ENCODE measurements at regions not wholly inside any gene's neighbourhood (a gene's known extent, or its start where the extent isn't known, plus 50 kb on each side); places are given as distances from the start of the nearest gene placed in this dataset.

DNA sequence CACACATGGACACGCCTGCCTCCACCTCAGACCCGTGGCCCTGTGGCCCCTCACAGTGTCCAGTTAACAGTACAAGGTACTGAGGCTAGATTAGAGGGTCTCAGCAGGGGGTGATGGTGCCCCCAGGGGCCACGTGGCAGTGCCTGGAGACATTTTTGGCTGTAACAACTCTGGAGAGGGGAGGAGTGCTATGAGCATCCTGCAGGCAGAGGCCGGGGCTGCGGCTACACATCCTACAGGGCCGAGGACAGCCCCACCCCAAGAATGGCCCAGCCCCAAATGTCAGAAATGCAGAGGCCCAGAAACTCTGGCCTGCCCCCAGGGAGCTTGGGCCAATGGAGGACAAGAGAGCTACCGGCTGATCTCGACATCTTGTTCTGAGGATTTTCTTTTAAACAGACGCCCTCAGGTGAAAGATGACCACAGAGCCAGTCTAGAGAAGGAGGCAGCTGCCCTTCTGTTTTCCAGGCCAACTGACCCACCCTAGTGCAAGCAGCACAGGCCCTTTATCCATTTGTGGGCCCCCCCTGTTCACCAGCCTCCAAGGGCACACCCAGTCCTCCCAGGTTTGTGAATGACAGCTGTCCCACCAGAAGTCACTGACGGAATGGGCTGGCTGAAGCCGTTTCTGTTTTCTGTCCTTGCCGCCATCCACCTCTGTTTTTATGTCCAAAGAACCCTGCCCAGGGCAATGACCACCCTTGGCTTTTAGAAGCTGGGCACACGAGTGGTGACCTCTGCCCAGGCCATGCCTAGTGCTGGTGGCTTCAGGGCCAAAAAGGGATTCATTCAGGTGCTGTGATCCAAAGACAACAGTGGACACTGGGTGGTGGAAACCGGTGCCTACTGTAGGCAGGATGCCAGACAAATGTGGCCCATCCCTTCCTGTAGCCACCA is 85.2 kb upstream of the LINC01488 start:
- no peaks in the 10 kb centered on the region for H3K27me3 ChIP-seq
- DNase-seq (ENCODE audit: low spot score) = no peak
- no peaks in the 10 kb centered on the region for H3K36me3 ChIP-seq
- TF ChIP-seq, protein P1, sequence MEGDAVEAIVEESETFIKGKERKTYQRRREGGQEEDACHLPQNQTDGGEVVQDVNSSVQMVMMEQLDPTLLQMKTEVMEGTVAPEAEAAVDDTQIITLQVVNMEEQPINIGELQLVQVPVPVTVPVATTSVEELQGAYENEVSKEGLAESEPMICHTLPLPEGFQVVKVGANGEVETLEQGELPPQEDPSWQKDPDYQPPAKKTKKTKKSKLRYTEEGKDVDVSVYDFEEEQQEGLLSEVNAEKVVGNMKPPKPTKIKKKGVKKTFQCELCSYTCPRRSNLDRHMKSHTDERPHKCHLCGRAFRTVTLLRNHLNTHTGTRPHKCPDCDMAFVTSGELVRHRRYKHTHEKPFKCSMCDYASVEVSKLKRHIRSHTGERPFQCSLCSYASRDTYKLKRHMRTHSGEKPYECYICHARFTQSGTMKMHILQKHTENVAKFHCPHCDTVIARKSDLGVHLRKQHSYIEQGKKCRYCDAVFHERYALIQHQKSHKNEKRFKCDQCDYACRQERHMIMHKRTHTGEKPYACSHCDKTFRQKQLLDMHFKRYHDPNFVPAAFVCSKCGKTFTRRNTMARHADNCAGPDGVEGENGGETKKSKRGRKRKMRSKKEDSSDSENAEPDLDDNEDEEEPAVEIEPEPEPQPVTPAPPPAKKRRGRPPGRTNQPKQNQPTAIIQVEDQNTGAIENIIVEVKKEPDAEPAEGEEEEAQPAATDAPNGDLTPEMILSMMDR (IDR thresholded peaks at IDR 0.05) = no peak
- H3K4me3 ChIP-seq = no peak overlapping the region
- H3K27ac ChIP-seq = no peak overlapping the region
- no peaks in the 10 kb centered on the region for H3K9me3 ChIP-seq
- no peaks in the 10 kb centered on the region for H3K4me1 ChIP-seq

DNA sequence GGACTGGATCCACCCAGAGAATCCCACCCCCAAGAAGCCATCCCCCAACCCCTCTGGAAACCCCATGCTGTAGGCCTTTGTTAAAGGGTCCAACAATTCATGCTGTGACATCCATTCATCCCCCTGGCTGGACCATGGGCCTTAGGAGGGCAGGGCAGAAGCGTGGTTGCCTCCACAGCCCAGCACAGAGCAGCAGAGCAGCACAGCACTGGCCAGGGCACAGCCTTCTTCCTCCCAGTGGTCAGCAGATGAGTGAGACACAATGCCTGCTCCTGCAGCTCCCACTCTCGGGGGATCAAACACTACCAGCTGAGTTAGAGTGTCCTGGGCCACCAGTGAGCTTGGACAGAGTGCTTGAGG is 84.5 kb upstream of the LINC01488 start:
- Histone ChIP-seq H3K4me1 (no peaks in the 10 kb centered on the region), H3K27me3 (no peaks in the 10 kb centered on the region), H3K27ac (no peak overlapping the region), H3K9me3 (no peaks in the 10 kb centered on the region), H3K4me3 (no peak overlapping the region), H3K36me3 (no peaks in the 10 kb centered on the region)
- no peak for DNase-seq (ENCODE audit: low spot score)
- TF ChIP-seq, protein P1 (IDR thresholded peaks at IDR 0.05) = no peak

DNA sequence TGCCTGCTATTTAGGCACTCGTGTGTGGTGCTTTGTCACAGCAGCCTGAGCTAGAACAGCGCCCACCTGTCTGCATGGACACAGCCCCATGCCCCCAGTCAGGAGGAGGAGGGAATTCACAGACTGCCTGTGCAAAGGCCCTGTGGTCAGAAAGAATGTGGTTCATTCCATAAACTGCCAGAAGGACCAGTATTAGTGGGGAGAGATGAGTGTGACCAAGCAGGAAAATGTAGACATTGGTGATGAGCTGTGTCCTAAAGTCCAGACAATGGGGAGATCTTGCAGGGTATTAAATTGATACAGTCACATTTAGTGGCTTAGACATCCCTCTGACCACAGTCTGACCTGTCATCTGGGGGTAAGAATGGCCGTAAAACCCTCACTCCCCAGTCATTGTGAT is 83.7 kb upstream of the LINC01488 start:
- TF ChIP-seq, protein P1 (IDR thresholded peaks at IDR 0.05) = no peak
- Histone ChIP-seq H3K4me1 (no peaks in the 10 kb centered on the region), H3K9me3 (peaks cover 0 to 5% of the 10 kb centered on the region in 2 donors), H3K36me3 (no peaks in the 10 kb centered on the region), H3K4me3 (no peak overlapping the region), H3K27me3 (no peaks in the 10 kb centered on the region), H3K27ac (no peak overlapping the region)
- DNase-seq (ENCODE audit: low spot score) = no peak

DNA sequence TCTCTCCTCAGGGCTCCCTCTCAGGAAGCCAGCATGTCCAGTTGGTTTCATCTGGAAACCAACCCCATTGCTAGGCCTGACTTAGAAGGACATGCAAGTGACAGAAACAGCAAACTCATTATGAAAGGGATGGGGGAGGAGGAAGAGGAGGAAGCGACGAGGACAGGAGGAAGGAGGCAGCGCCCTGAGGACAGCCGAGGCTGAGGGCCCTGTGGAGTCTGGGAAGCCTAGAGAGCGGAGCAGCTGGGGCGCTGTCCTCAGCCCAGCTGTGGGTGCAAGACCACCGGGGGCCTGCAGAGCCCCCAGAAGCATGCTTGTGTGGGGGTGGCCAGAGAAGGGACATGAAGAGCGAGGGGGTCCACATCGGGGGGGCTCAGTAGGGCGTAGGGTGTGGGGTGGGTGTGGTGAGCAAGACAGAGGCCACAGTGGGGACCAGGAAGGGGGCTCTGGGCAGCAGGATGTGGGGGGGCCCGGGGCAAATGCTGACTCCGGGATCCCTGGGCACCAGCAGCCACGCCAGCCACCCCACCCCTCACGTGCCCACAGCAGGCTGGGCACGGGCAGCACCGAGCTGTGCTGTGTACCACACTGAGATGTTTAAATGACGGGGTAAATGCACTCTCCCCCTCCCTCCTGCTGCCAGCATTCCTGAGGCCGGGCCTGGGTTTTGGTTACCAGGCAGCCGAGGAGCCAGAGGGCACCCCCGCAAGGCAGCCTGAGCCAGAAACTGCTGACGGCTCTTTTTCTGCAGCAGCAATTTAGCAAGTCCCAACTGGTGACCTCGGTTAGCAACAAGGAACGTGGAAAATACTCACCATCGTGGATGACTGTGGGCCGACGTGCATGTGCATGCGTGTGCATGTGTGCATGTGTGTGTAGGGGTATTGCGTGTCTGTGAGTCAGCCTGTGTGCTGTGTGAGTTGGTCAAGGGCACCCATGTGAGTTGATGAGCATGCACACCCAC is 82.7 kb upstream of the LINC01488 start:
- TF ChIP-seq, protein P1 (IDR thresholded peaks at IDR 0.05) = no peak
- peaks cover 0 to 7% of the 10 kb centered on the region in 2 donors for H3K9me3 ChIP-seq
- DNase-seq (ENCODE audit: low spot score) = no peak
- no peaks in the 10 kb centered on the region for H3K4me1 ChIP-seq
- no peak overlapping the region for H3K27ac ChIP-seq
- H3K27me3 ChIP-seq = no peaks in the 10 kb centered on the region
- H3K36me3 ChIP-seq = no peaks in the 10 kb centered on the region
- no peak overlapping the region for H3K4me3 ChIP-seq

DNA sequence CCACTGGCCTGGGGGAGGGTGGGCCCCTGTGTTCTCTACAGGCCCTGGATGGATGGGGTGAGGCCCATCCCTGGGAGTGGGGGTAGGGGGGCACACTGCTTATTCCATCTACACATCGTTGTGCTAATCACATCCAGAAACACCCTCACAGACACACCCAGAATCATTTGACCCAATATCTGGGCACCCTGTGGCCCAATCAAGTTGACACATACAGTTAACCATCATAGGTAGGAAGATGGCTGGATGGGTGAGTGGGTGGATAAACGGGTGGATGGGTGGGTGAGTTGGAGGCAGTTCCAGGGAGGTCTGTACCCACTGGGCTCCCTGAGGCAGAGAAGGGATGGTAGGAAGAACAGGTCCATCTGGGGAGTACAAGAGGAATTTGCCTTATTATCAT is 81.3 kb upstream of the LINC01488 start:
- H3K27ac ChIP-seq = no peak overlapping the region
- no peak overlapping the region for H3K4me3 ChIP-seq
- no peak for DNase-seq (ENCODE audit: low spot score)
- H3K36me3 ChIP-seq = no peaks in the 10 kb centered on the region
- H3K27me3 ChIP-seq = no peaks in the 10 kb centered on the region
- no peaks in the 10 kb centered on the region for H3K4me1 ChIP-seq
- H3K9me3 ChIP-seq = peaks cover 0 to 7% of the 10 kb centered on the region in 2 donors
- TF ChIP-seq, protein P1 (IDR thresholded peaks at IDR 0.05) = no peak

Measured in right atrium auricular region (tissue), 2 donors.